PC-3 (cell line): ENCODE measurements at regions not wholly inside any gene's neighbourhood (a gene's known extent, or its start where the extent isn't known, plus 50 kb on each side); places are given as distances from the start of the nearest gene placed in this dataset.

Experiments used
- CTCF ChIP-seq: fragments of 300-600 bp; sonication (generic); conservative IDR thresholded peaks from 2 replicates; pipeline ENCODE4 v1.5.1; 2017; ENCODE audit warnings: antibody characterized with exemption, low read depth, mild to moderate bottlenecking, low read length
- EZH2 ChIP-seq: fragments of 300-600 bp; sonication (generic); IDR thresholded peaks from one replicate; pipeline ENCODE4 v1.6.1; 2017; ENCODE audit warnings: antibody characterized with exemption, mild to moderate bottlenecking, low read length; ENCODE audit not compliant: unreplicated experiment

- TF ChIP-seq CTCF (no peak), EZH2 (no peak)
Observed at GRCh38 chrX:78543281-78543680, 115.8 kb downstream of the RTL3 start.
